HL-60 (cell line): ENCODE measurements at regions not wholly inside any gene's neighbourhood (a gene's known extent, or its start where the extent isn't known, plus 50 kb on each side); places are given as distances from the start of the nearest gene placed in this dataset.

Experiments
- GABPA ChIP-seq: IDR thresholded peaks from 2 replicates; pipeline ENCODE4 v1.6.1; 2012; ENCODE audit warnings: low read depth
- POLR2AphosphoS5 ChIP-seq: IDR thresholded peaks from 2 replicates; pipeline ENCODE4 v1.6.1; 2012; ENCODE audit warnings: low read depth
- TF ChIP-seq, protein P1 (sequence below): IDR thresholded peaks from one replicate; pipeline ENCODE4 v1.5.1; 2011; ENCODE audit warnings: low read length, control low read depth, inconsistent platforms; ENCODE audit not compliant: insufficient read depth
- TF ChIP-seq, protein P2 (sequence below): IDR thresholded peaks from 2 replicates; pipeline ENCODE4 v1.6.1; 2012; ENCODE audit warnings: low read depth; ENCODE audit not compliant: insufficient replicate concordance

GRCh38 chr13:97113231-97114001 lies 108.7 kb upstream of the MBNL2 start:
- TF ChIP-seq, protein P1, sequence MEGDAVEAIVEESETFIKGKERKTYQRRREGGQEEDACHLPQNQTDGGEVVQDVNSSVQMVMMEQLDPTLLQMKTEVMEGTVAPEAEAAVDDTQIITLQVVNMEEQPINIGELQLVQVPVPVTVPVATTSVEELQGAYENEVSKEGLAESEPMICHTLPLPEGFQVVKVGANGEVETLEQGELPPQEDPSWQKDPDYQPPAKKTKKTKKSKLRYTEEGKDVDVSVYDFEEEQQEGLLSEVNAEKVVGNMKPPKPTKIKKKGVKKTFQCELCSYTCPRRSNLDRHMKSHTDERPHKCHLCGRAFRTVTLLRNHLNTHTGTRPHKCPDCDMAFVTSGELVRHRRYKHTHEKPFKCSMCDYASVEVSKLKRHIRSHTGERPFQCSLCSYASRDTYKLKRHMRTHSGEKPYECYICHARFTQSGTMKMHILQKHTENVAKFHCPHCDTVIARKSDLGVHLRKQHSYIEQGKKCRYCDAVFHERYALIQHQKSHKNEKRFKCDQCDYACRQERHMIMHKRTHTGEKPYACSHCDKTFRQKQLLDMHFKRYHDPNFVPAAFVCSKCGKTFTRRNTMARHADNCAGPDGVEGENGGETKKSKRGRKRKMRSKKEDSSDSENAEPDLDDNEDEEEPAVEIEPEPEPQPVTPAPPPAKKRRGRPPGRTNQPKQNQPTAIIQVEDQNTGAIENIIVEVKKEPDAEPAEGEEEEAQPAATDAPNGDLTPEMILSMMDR = no peak
- TF ChIP-seq POLR2AphosphoS5 = no peak
- TF ChIP-seq, protein P2, sequence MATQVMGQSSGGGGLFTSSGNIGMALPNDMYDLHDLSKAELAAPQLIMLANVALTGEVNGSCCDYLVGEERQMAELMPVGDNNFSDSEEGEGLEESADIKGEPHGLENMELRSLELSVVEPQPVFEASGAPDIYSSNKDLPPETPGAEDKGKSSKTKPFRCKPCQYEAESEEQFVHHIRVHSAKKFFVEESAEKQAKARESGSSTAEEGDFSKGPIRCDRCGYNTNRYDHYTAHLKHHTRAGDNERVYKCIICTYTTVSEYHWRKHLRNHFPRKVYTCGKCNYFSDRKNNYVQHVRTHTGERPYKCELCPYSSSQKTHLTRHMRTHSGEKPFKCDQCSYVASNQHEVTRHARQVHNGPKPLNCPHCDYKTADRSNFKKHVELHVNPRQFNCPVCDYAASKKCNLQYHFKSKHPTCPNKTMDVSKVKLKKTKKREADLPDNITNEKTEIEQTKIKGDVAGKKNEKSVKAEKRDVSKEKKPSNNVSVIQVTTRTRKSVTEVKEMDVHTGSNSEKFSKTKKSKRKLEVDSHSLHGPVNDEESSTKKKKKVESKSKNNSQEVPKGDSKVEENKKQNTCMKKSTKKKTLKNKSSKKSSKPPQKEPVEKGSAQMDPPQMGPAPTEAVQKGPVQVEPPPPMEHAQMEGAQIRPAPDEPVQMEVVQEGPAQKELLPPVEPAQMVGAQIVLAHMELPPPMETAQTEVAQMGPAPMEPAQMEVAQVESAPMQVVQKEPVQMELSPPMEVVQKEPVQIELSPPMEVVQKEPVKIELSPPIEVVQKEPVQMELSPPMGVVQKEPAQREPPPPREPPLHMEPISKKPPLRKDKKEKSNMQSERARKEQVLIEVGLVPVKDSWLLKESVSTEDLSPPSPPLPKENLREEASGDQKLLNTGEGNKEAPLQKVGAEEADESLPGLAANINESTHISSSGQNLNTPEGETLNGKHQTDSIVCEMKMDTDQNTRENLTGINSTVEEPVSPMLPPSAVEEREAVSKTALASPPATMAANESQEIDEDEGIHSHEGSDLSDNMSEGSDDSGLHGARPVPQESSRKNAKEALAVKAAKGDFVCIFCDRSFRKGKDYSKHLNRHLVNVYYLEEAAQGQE = no peak
- TF ChIP-seq GABPA = no peak
